SK-N-SH (cell line): ENCODE measurements at regions not wholly inside any gene's neighbourhood (a gene's known extent, or its start where the extent isn't known, plus 50 kb on each side); places are given as distances from the start of the nearest gene placed in this dataset.
A peak's percentile ranks its signal among the peaks of the same experiment; 100 is the strongest.

Experiments
- CTCF ChIA-PET: fragments of 300-600, 350-600 bp; formaldehyde crosslinking; extraction: SDS; loops from one replicate; lab custom pipeline; 2021; lab: Yijun Ruan, JAX
- POLR2A ChIA-PET: fragments of 350-600 bp; sonication (Branson Sonifier 250); formaldehyde crosslinking; extraction: SDS; loops from one replicate; lab custom pipeline; 2020; ENCODE audit warnings: antibody characterized with exemption, inconsistent platforms; lab: Yijun Ruan, JAX
- DNase-seq: peaks from one replicate; pipeline ENCODE4 v3.0.0; 2012
- H2AFZ ChIP-seq: fragments of 200-600 bp; sonication (generic); 2 replicates; pipeline ENCODE4 v1.8.1; 2016; ENCODE audit warnings: antibody characterized with exemption, mild to moderate bottlenecking, low read depth
- H3F3A ChIP-seq: fragments of 200-600 bp; sonication (generic); replicated peaks from 2 replicates; pipeline ENCODE3; 2016; ENCODE audit warnings: antibody characterized with exemption, mild to moderate bottlenecking; ENCODE audit not compliant: insufficient read depth
- H3K27ac ChIP-seq, 2 experiments: fragments of 200-500 bp in 1 of 2; fragments of 200-600 bp in 1 of 2; sonication (Bioruptor generic) in 1 of 2; sonication (generic), shearing (Covaris generic) in 1 of 2; 2 replicates each; pipeline versions ENCODE4 v1.5.1 to v1.6.1; 2014 to 2016; ENCODE audit warnings: low read depth in 2 of 2, inconsistent platforms in 1 of 2, low read length in 1 of 2, mild to moderate bottlenecking in 1 of 2, mixed read lengths in 1 of 2
- H3K27me3 ChIP-seq: fragments of 200-600 bp; sonication (generic), shearing (Covaris generic); 2 replicates; pipeline ENCODE4 v1.6.1; 2016; ENCODE audit warnings: mixed run types; ENCODE audit not compliant: insufficient read depth
- H3K36me3 ChIP-seq, 2 experiments: fragments of 200-500 bp in 1 of 2; fragments of 200-600 bp in 1 of 2; sonication (Bioruptor generic) in 1 of 2; sonication (generic) in 1 of 2; replicated peaks in 1 of 2; 2 replicates each; pipeline versions ENCODE3 to v1.5.1; 2014 to 2016; ENCODE audit warnings: low read length in 1 of 2, mild to moderate bottlenecking in 1 of 2; ENCODE audit not compliant: insufficient read depth in 2 of 2, control insufficient read depth in 1 of 2
- H3K4me1 ChIP-seq, 2 experiments: fragments of 200-500 bp in 1 of 2; fragments of 200-600 bp in 1 of 2; sonication (Bioruptor generic) in 1 of 2; sonication (generic), shearing (Covaris generic) in 1 of 2; 2 replicates each; pipeline versions ENCODE4 v1.5.1 to v1.6.1; 2014 to 2016; ENCODE audit warnings: low read depth in 1 of 2, low read length in 1 of 2, mixed run types in 1 of 2; ENCODE audit not compliant: insufficient read depth in 2 of 2, control insufficient read depth in 1 of 2
- H3K4me2 ChIP-seq: fragments of 200-600 bp; sonication (generic), shearing (Covaris generic); 2 replicates; pipeline ENCODE4 v1.6.1; 2017; ENCODE audit warnings: mixed run types
- H3K4me3 ChIP-seq, 2 experiments: fragments of 200-500 bp in 1 of 2; fragments of 200-600 bp in 1 of 2; sonication (Bioruptor generic) in 1 of 2; sonication (generic), shearing (Covaris generic) in 1 of 2; 2 replicates each; pipeline versions ENCODE4 v1.5.1 to v1.8.1; 2014 to 2016; ENCODE audit warnings: low read depth in 2 of 2, inconsistent platforms in 1 of 2, low read length in 1 of 2, mild to moderate bottlenecking in 1 of 2, mixed read lengths in 1 of 2, moderate library complexity in 1 of 2
- H3K79me2 ChIP-seq: fragments of 200-600 bp; sonication (generic); 2 replicates; pipeline ENCODE4 v1.8.1; 2017; ENCODE audit warnings: mild to moderate bottlenecking; ENCODE audit not compliant: insufficient read depth
- H3K9ac ChIP-seq: fragments of 200-600 bp; sonication (generic); 2 replicates; pipeline ENCODE4 v1.6.1; 2017; ENCODE audit warnings: mixed run types
- H3K9me2 ChIP-seq: fragments of 200-600 bp; sonication (generic); 2 replicates; pipeline ENCODE4 v1.6.1; 2017; ENCODE audit warnings: mixed run types
- H3K9me3 ChIP-seq: fragments of 200-600 bp; sonication (generic); 2 replicates; pipeline ENCODE4 v1.6.1; 2017; ENCODE audit warnings: mixed run types, mild to moderate bottlenecking, moderate library complexity
- H4K20me1 ChIP-seq: fragments of 200-600 bp; sonication (generic); 2 replicates; pipeline ENCODE4 v1.6.1; 2017; ENCODE audit warnings: mild to moderate bottlenecking, mixed run types; ENCODE audit not compliant: insufficient read depth
- CHD2 ChIP-seq: fragments of 150-350 bp; IDR thresholded peaks from 2 replicates; pipeline ENCODE4 v1.6.1; 2018; ENCODE audit warnings: low read length; ENCODE audit not compliant: partially characterized antibody
- ELF1 ChIP-seq: IDR thresholded peaks from 2 replicates; pipeline ENCODE4 v1.4.0; 2012
- FOXJ3 ChIP-seq: sonication (generic); formaldehyde crosslinking; IDR thresholded peaks from 2 replicates; pipeline ENCODE4 v1.5.1; 2020; ENCODE audit warnings: mild to moderate bottlenecking, missing genetic modification reagents
- GATA2 ChIP-seq: sonication (generic); formaldehyde crosslinking; IDR thresholded peaks from 2 replicates; pipeline ENCODE4 v1.5.0; 2020; ENCODE audit warnings: mild to moderate bottlenecking, missing genetic modification reagents
- IRF3 ChIP-seq: fragments of 150-350 bp; IDR thresholded peaks from 2 replicates; pipeline ENCODE4 v1.6.1; 2016; ENCODE audit warnings: mild to moderate bottlenecking, low read depth, low read length
- MXI1 ChIP-seq: IDR thresholded peaks from 2 replicates; pipeline ENCODE4 v1.6.1; 2012; ENCODE audit warnings: mild to moderate bottlenecking, low read depth, low read length, improper control_type of control experiment
- POLR2AphosphoS5 ChIP-seq: IDR thresholded peaks from 2 replicates; pipeline ENCODE4 v1.6.1; 2012; ENCODE audit warnings: low read depth, low read length
- RAD21 ChIP-seq: IDR thresholded peaks from 2 replicates; pipeline ENCODE4 v1.6.1; 2012; ENCODE audit warnings: mild to moderate bottlenecking, low read length
- RCOR1 ChIP-seq: fragments of 150-350 bp; IDR thresholded peaks from 2 replicates; pipeline ENCODE4 v1.6.1; 2017; ENCODE audit warnings: antibody characterized with exemption, low read length
- SIN3A ChIP-seq: IDR thresholded peaks from 2 replicates; pipeline ENCODE4 v1.6.1; 2012; ENCODE audit warnings: low read depth, mild to moderate bottlenecking, low read length, moderate library complexity, borderline replicate concordance
- TAF1 ChIP-seq: IDR thresholded peaks from 2 replicates; pipeline ENCODE4 v1.6.1; 2012; ENCODE audit warnings: low read depth, mild to moderate bottlenecking, low read length, moderate library complexity, borderline replicate concordance
- TEAD4 ChIP-seq: IDR thresholded peaks from 2 replicates; pipeline ENCODE4 v1.4.0; 2012; ENCODE audit warnings: mild to moderate bottlenecking, borderline replicate concordance; ENCODE audit not compliant: insufficient read depth
- USF2 ChIP-seq: fragments of 150-350 bp; IDR thresholded peaks from 2 replicates; pipeline ENCODE4 v1.6.1; 2017; ENCODE audit warnings: antibody characterized with exemption, low read length, low read depth, borderline replicate concordance
- ZBTB33 ChIP-seq: IDR thresholded peaks from 2 replicates; pipeline ENCODE4 v1.4.0; 2012; ENCODE audit warnings: low read depth, borderline replicate concordance
- WGBS: methylation state at CpG from one replicate; pipeline ENCODE4 v1.1.6; 2017; ENCODE audit warnings: low lambda C conversion rate; 5-methylcytosine and 5-hydroxymethylcytosine counted together
- TF ChIP-seq, protein P1 (sequence below): IDR thresholded peaks from 2 replicates; pipeline ENCODE4 v1.4.0; 2012; ENCODE audit warnings: low read depth
- TF ChIP-seq, protein P2 (sequence below): IDR thresholded peaks from 2 replicates; pipeline ENCODE4 v1.4.0; 2012; ENCODE audit warnings: low read depth, borderline replicate concordance

DNA sequence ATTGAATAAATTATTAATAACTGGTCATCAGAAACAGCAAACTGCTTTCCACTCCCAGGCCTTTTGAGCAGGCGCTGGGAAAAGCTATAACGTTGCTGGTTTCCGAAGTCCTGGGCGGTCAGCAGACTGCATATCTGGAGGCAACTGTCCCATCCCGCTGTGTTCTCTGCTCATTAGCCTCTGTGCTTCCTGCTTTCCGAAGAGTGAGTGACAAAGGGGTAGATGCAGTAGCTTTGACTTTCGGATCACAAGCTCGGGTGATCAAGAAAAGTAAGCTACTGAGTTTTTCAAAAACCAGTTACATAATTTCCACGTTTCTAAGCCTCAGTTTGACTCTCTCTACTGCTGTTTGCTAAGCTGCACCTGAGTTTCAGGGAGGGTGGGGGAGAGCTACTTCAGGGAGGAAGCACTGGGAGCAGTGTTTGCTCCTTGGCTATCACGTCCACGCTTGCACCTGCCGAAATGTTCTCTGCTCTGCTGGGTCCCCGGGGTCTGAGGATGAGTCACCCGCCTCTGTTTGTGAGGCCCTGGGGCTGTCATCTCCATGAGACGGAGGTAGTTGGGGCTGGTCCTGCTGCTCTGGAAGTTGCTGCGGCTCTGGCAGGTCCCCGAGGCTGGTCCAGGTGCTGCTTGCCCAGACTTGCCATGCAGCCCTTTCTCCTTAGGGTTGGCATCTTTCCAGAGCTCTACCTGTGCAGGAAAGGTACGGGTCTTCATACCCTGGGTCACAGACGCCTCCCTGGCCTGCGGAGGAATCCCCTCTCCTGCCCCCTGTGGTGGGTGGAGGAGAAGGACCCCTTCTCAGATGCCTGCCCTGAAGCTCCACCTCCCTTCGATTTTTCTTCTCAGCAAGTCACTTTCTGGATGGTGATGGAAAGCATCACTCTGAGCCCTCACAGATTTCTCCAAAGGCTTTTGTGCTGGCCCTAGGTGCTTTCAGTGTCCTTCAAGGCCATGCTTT lies 220.0 kb downstream of the QKI start (continued):
- TF ChIP-seq FOXJ3 (CRISPR knock-in tag) (no peak), RAD21 (no peak), POLR2AphosphoS5 (no peak), IRF3 (no peak), RCOR1 (no peak)
- TF ChIP-seq, protein P1, sequence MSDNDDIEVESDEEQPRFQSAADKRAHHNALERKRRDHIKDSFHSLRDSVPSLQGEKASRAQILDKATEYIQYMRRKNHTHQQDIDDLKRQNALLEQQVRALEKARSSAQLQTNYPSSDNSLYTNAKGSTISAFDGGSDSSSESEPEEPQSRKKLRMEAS = no peak

- H2AFZ ChIP-seq = no peak overlapping the region
- no peaks in the 10 kb centered on the region; a peak in 1 of 4 replicates for H3K4me1 ChIP-seq
- H3K9me3 ChIP-seq = no peaks in the 10 kb centered on the region
- H3K4me3 ChIP-seq = no peak overlapping the region
- peak; percentile 30 for DNase-seq
- H4K20me1 ChIP-seq = no peaks in the 10 kb centered on the region
- no peak overlapping the region for H3K4me2 ChIP-seq
- no peaks in the 10 kb centered on the region for H3K27me3 ChIP-seq
- no peaks in the 10 kb centered on the region for H3K9me2 ChIP-seq
- no peak overlapping the region for H3K27ac ChIP-seq
- no peaks in the 10 kb centered on the region for H3K79me2 ChIP-seq
- 65% methylated on average over 10 of the region's 22 CpGs for WGBS
- H3F3A ChIP-seq = no peaks in the 10 kb centered on the region
- TF ChIP-seq SIN3A (no peak), USF2 (no peak), MXI1 (no peak), CHD2 (no peak), ELF1 (no peak), TAF1 (no peak), TEAD4 (no peak), ZBTB33 (no peak), IRF3 (no peak), POLR2AphosphoS5 (no peak), RCOR1 (no peak), GATA2 (CRISPR knock-in tag) (no peak)
- TF ChIP-seq, protein P2, sequence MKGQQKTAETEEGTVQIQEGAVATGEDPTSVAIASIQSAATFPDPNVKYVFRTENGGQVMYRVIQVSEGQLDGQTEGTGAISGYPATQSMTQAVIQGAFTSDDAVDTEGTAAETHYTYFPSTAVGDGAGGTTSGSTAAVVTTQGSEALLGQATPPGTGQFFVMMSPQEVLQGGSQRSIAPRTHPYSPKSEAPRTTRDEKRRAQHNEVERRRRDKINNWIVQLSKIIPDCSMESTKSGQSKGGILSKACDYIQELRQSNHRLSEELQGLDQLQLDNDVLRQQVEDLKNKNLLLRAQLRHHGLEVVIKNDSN = no peak
- no peaks in the 10 kb centered on the region for H3K36me3 ChIP-seq
- CTCF ChIA-PET = no interaction called here
- H3K9ac ChIP-seq = no peak overlapping the region
- POLR2A ChIA-PET = no interaction called here
These were observed 216.5 kb downstream of the QKI start for GRCh38 chr6:163630991-163631390.
